ENCODE measurements at regions not wholly inside any gene's neighbourhood (a gene's known extent, or its start where the extent isn't known, plus 50 kb on each side); places are given as distances from the start of the nearest gene placed in this dataset.
"Not testable (repeated sequence)": the region's sequence is repeated elsewhere in the genome, so short reads cannot be mapped to it uniquely, and the experiment has no call there.

DNA sequence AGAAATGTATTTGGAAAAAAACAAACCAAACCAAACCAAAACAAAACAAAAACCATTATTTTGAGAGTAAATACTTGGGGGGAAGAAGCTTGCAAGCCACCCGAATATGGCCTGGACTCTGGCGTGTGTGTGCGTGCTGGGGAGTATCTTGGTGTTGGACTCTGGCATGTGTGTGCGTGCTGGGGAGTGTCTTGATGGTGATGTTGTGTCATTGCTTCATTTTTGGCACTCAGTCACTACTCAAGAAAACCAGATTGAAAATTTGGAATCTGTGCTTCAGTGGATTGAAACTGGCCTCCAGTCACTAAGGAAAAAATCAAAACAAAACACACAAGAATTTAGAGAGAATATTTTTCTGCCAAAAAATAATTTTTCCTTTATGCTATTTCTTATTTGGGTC is 76.1 kb downstream of the ARRDC3 start:
- Histone ChIP-seq H3K9me3 (no peaks in the 10 kb centered on the region), H3K27ac (no peak overlapping the region), H3K4me1 (peaks cover 13% of the 10 kb centered on the region), H3K36me3 (no peaks in the 10 kb centered on the region), H3K27me3 (no peaks in the 10 kb centered on the region), H3K4me3 (no peak overlapping the region)
- TF ChIP-seq, protein P1, sequence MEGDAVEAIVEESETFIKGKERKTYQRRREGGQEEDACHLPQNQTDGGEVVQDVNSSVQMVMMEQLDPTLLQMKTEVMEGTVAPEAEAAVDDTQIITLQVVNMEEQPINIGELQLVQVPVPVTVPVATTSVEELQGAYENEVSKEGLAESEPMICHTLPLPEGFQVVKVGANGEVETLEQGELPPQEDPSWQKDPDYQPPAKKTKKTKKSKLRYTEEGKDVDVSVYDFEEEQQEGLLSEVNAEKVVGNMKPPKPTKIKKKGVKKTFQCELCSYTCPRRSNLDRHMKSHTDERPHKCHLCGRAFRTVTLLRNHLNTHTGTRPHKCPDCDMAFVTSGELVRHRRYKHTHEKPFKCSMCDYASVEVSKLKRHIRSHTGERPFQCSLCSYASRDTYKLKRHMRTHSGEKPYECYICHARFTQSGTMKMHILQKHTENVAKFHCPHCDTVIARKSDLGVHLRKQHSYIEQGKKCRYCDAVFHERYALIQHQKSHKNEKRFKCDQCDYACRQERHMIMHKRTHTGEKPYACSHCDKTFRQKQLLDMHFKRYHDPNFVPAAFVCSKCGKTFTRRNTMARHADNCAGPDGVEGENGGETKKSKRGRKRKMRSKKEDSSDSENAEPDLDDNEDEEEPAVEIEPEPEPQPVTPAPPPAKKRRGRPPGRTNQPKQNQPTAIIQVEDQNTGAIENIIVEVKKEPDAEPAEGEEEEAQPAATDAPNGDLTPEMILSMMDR (IDR thresholded peaks at IDR 0.05), result no peak
- no peak for DNase-seq
- no peak for ATAC-seq
- intact Hi-C loops (cut with DNase I), result no loop called here

DNA sequence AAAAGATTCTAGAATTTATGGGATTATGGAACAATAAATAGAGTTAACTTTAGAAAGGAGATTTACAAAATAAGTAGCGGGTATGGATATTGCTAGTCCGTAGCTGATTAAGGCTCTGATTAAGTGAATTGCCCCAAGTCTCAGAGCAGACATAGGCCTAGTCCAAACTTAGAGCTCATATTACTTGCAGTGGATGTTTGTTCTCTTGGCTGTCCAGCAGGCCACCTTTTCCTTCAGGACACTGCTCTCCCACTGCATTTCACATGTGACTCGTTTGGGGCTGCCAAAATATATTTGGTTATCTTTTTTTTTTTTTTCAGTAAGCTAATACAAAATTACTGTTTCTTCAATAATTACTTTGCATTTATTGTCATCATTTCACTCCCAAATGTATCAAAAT is 76.6 kb downstream of the ARRDC3 start:
- H3K36me3 ChIP-seq, result no peaks in the 10 kb centered on the region
- H3K27me3 ChIP-seq, result no peaks in the 10 kb centered on the region
- H3K9me3 ChIP-seq, result no peaks in the 10 kb centered on the region
- ATAC-seq (no peak), DNase-seq (no peak)
- no peak overlapping the region for H3K27ac ChIP-seq
- H3K4me1 ChIP-seq, result peaks cover 9% of the 10 kb centered on the region
- TF ChIP-seq, protein P1 (IDR thresholded peaks at IDR 0.05), result no peak
- intact Hi-C loops (cut with DNase I), result no loop called here
- H3K4me3 ChIP-seq, result no peak overlapping the region

DNA sequence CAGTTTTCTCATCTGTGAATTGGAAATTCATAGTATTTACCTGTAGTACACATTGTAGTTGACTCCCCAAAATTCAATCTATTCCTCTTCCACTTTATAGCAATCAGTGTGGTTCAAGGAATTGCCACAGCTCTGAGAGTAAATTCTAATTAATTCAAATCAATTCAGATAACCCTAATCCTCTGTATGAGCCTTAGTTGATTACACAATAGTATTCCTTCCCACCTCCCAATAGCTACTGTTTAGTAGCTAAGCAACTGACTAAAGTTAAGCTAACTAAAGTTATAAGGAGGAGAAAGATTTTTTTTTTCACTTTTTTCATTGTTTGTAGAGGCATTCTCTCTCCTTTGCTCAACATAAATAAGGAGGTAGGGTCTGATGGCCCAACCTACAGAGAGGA is 77.5 kb downstream of the ARRDC3 start:
- Histone ChIP-seq H3K4me1 (peaks cover under 1% of the 10 kb centered on the region), H3K27ac (no peak overlapping the region), H3K27me3 (no peaks in the 10 kb centered on the region), H3K4me3 (no peak overlapping the region), H3K36me3 (no peaks in the 10 kb centered on the region), H3K9me3 (no peaks in the 10 kb centered on the region)
- DNase-seq (no peak), ATAC-seq (no peak)
- TF ChIP-seq, protein P1 (IDR thresholded peaks at IDR 0.05), result no peak
- intact Hi-C loops (cut with DNase I), result no loop called here

DNA sequence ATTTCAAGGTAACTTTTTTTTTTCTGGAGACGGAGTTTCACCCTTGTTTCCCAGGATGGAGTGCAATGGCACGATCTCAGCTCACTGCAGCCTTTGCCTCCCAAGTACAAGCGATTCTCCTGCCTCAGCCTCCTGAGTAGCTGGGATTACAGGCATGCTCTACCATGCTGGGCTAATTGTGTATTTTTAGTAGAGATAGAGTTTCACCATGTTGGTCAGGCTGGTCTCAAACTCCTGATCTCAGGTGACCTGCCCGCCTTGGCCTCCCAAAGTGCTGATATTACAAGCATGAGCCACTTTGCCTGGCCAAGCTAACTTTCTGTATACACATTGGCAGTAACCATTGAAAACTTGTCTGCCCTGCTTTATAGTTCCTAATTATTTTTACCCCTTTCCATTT is 79.1 kb downstream of the ARRDC3 start:
- H3K9me3 ChIP-seq; H3K4me3 ChIP-seq; H3K27ac ChIP-seq; H3K4me1 ChIP-seq; DNase-seq; ATAC-seq; H3K36me3 ChIP-seq; intact Hi-C loops (cut with DNase I); H3K27me3 ChIP-seq: not testable (repeated sequence)

DNA sequence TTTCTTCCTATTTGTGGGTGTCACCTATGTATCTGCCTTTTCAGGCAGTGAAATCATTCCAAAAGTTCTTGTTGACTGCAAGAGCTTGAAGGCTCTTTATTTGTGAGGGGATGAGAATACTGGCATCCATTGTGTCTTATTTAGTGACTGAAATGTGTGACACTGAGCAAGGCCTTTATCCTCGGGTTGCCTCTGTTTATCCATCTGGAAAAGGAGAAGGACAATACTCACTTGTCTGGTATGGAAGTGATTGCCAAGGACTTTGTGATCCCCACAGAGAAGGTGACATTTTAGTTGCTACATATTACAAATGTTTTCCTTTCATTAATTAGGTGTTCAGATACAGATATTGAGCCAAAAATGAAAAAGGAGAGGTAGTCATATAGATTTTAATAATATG is 80.2 kb downstream of the ARRDC3 start:
- no peaks in the 10 kb centered on the region for H3K9me3 ChIP-seq
- TF ChIP-seq, protein P1 (IDR thresholded peaks at IDR 0.05), result no peak
- ATAC-seq (no peak), DNase-seq (no peak)
- no peaks in the 10 kb centered on the region for H3K27me3 ChIP-seq
- intact Hi-C loops (cut with DNase I), result no loop called here
- H3K36me3 ChIP-seq, result no peaks in the 10 kb centered on the region
- H3K4me3 ChIP-seq, result no peak overlapping the region
- no peak overlapping the region for H3K27ac ChIP-seq
- no peaks in the 10 kb centered on the region for H3K4me1 ChIP-seq

DNA sequence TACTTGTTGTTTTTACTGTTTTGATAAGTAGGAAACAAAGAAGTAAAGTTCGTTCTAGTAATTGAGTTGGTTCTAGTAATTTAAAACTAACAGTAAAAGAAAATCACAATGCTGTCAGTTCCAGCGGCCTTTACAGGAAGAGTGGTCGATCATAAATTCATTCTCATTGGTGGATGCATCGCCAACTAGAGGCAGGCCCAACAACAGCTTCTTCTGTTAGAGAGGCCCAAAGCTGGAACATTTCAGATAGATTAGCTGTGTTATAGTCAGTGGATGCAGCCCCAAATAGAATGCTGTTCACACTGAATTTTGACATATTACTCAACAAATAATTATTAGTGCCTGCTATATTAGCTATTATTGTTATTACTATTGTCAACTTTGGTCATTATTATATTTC is 80.8 kb downstream of the ARRDC3 start:
- Histone ChIP-seq H3K9me3 (no peaks in the 10 kb centered on the region), H3K27me3 (no peaks in the 10 kb centered on the region), H3K4me1 (no peaks in the 10 kb centered on the region), H3K36me3 (no peaks in the 10 kb centered on the region), H3K4me3 (no peak overlapping the region), H3K27ac (no peak overlapping the region)
- DNase-seq (no peak), ATAC-seq (no peak)
- TF ChIP-seq, protein P1 (IDR thresholded peaks at IDR 0.05), result no peak
- intact Hi-C loops (cut with DNase I), result no loop called here
